ENCODE measurements at regions not wholly inside any gene's neighbourhood (a gene's known extent, or its start where the extent isn't known, plus 50 kb on each side); places are given as distances from the start of the nearest gene placed in this dataset.

DNA sequence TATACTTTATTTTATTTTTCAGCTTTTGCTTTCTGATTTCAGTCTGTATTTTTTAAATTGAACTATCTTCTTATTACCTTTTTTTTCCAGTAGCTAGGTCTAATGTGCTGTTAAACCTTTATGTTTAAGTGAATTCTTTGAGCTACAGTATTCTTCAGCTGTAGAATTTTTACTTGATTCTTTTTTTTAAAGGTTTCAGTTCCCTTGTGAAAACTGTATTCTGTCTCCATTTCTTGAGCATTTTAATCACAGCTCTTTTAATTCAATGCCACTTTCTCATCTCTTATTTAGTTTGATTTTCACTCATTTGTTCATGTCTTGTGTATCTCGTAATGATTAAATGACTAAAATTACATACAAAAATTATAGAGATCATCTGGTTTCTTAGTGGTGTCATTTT, 233.8 kb downstream of the MTRR start:
- TF ChIP-seq POLR2A (IDR thresholded peaks at IDR 0.05) = no peak
- TF ChIP-seq, protein P1, sequence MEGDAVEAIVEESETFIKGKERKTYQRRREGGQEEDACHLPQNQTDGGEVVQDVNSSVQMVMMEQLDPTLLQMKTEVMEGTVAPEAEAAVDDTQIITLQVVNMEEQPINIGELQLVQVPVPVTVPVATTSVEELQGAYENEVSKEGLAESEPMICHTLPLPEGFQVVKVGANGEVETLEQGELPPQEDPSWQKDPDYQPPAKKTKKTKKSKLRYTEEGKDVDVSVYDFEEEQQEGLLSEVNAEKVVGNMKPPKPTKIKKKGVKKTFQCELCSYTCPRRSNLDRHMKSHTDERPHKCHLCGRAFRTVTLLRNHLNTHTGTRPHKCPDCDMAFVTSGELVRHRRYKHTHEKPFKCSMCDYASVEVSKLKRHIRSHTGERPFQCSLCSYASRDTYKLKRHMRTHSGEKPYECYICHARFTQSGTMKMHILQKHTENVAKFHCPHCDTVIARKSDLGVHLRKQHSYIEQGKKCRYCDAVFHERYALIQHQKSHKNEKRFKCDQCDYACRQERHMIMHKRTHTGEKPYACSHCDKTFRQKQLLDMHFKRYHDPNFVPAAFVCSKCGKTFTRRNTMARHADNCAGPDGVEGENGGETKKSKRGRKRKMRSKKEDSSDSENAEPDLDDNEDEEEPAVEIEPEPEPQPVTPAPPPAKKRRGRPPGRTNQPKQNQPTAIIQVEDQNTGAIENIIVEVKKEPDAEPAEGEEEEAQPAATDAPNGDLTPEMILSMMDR (IDR thresholded peaks at IDR 0.05) = no peak
